Stimulated activated CD4-positive, alpha-beta T cell treated with anti-CD3 and anti-CD28 coated beads, Interleukin-2, amount 100 ng/mL, for 4 hours (primary cell): ENCODE measurements at regions not wholly inside any gene's neighbourhood (a gene's known extent, or its start where the extent isn't known, plus 50 kb on each side); places are given as distances from the start of the nearest gene placed in this dataset.
A peak's percentile ranks its signal among the peaks of the same experiment; 100 is the strongest.
"Not testable (repeated sequence)": the region's sequence is repeated elsewhere in the genome, so short reads cannot be mapped to it uniquely, and the experiment has no call there.

Source experiments
- DNase-seq: peaks from one replicate; pipeline ENCODE4 v3.0.0-alpha.2; 2020; ENCODE audit warnings: low read depth

- no peak for DNase-seq
Measured at GRCh38 chr15:77877869-77878577, 199.5 kb downstream of the TBC1D2B start.

GRCh38 chr15:77876107-77876820 is 201.2 kb downstream of the TBC1D2B start:
- DNase-seq = not testable (repeated sequence)

- peak; percentile 9 for DNase-seq
Measured at GRCh38 chr15:77875066-77875721, 202.3 kb downstream of the TBC1D2B start.

GRCh38 chr15:77874063-77874462 is 203.4 kb downstream of the TBC1D2B start:
- DNase-seq = no peak

- not testable (repeated sequence) for DNase-seq
Measured at GRCh38 chr15:77872521-77873425, 204.7 kb downstream of the TBC1D2B start.

- DNase-seq = no peak
Measured at GRCh38 chr15:77871852-77872371, 205.6 kb downstream of the TBC1D2B start.

GRCh38 chr15:77870195-77871065 is 207.1 kb downstream of the TBC1D2B start:
- DNase-seq = no peak

- DNase-seq = no peak
Measured at GRCh38 chr15:77869021-77869895, 208.3 kb downstream of the TBC1D2B start.

GRCh38 chr15:77868048-77868629 is 209.4 kb downstream of the TBC1D2B start:
- DNase-seq = not testable (repeated sequence)

GRCh38 chr15:77867266-77868047 is 210.1 kb downstream of the TBC1D2B start:
- no peak for DNase-seq

GRCh38 chr15:77866596-77867125 is 210.8 kb downstream of the TBC1D2B start:
- DNase-seq = no peak

GRCh38 chr15:77866186-77866585 is 211.3 kb downstream of the TBC1D2B start:
- DNase-seq = no peak

GRCh38 chr15:77865701-77866100 is 211.8 kb downstream of the TBC1D2B start:
- no peak for DNase-seq

- no peak for DNase-seq
Measured at GRCh38 chr15:77865106-77865610, 212.4 kb downstream of the TBC1D2B start.

- no peak for DNase-seq
Measured at GRCh38 chr15:77864211-77865105, 213.1 kb downstream of the TBC1D2B start.

GRCh38 chr15:77863491-77864105 is 213.9 kb downstream of the TBC1D2B start:
- no peak for DNase-seq
